GM08714 (cell line): ENCODE measurements at regions not wholly inside any gene's neighbourhood (a gene's known extent, or its start where the extent isn't known, plus 50 kb on each side); places are given as distances from the start of the nearest gene placed in this dataset.

Experiments
- H3K4me3 ChIP-seq: fragments of 200-500 bp; sonication (Bioruptor generic); 2 replicates; pipeline ENCODE4 v1.5.1; 2014; ENCODE audit warnings: mild to moderate bottlenecking, low read length, inconsistent platforms
- ZNF274 ChIP-seq: IDR thresholded peaks from 2 replicates; pipeline ENCODE4 v1.6.1; 2012; ENCODE audit warnings: mild to moderate bottlenecking, low read depth, low read length

- no peak for TF ChIP-seq ZNF274
- H3K4me3 ChIP-seq, result no peak overlapping the region
These were observed 52.0 kb upstream of the AMZ2 start for GRCh38 chr17:68195667-68196393.

- no peak for TF ChIP-seq ZNF274
- no peak overlapping the region for H3K4me3 ChIP-seq
These were observed 51.3 kb upstream of the AMZ2 start for GRCh38 chr17:68196394-68197090.

- H3K4me3 ChIP-seq, result no peak overlapping the region
These were observed 50.5 kb upstream of the AMZ2 start for GRCh38 chr17:68197091-68197996.

GRCh38 chr17:68197997-68198930 lies 49.6 kb upstream of the AMZ2 start:
- TF ChIP-seq ZNF274, result no peak
- H3K4me3 ChIP-seq, result no peak overlapping the region

More at GRCh38 chr17:68197091-68197996, 50.5 kb upstream of the AMZ2 start:
- no peak for TF ChIP-seq ZNF274
